H1 (cell line): ENCODE measurements at regions not wholly inside any gene's neighbourhood (a gene's known extent, or its start where the extent isn't known, plus 50 kb on each side); places are given as distances from the start of the nearest gene placed in this dataset.

Experiments used
- CTCF ChIA-PET: fragments of 300-600 bp; sonication (Branson Sonifier 250); formaldehyde crosslinking; loops from one replicate; lab custom pipeline; 2021; ENCODE audit not compliant: partially characterized antibody; lab: Charles Lee
- POLR2A ChIA-PET: fragments of 300-600 bp; sonication (Branson Sonifier 250); formaldehyde crosslinking; loops from one replicate; lab custom pipeline; 2021; ENCODE audit warnings: inconsistent platforms; ENCODE audit not compliant: partially characterized antibody; lab: Charles Lee
- DNase-seq, 2 experiments: peaks; one replicate each; pipeline versions ENCODE4 v3.0.0 to v3.0.0-alpha.2; 2010 to 2022; ENCODE audit warnings: low spot score in 2 of 2, low read depth in 1 of 2, mixed read lengths in 1 of 2
- FAIRE-seq: peaks from 2 replicates; lab custom pipeline; 2011; peaks lifted over from hg19 to GRCh38; lab: Jason Lieb, UNC
- H2AFZ ChIP-seq: 2 replicates; pipeline ENCODE4 v1.8.1; 2012; ENCODE audit warnings: low read length, inconsistent platforms
- H2AK5ac ChIP-seq: 2 replicates; pipeline ENCODE4 v1.6.1; 2013; ENCODE audit warnings: low read depth, low read length
- H2BK120ac ChIP-seq: replicated peaks from 2 replicates; pipeline ENCODE3; 2013; ENCODE audit warnings: low read depth, low read length, inconsistent platforms
- H2BK12ac ChIP-seq: 2 replicates; pipeline ENCODE4 v1.6.1; 2013; ENCODE audit warnings: low read depth, low read length
- H2BK15ac ChIP-seq: 2 replicates; pipeline ENCODE4 v1.6.1; 2013; ENCODE audit warnings: low read length
- H2BK20ac ChIP-seq: 2 replicates; pipeline ENCODE4 v1.6.1; 2013; ENCODE audit warnings: low read length
- H2BK5ac ChIP-seq: 2 replicates; pipeline ENCODE4 v1.6.1; 2013; ENCODE audit warnings: low read depth, low read length
- H3K14ac ChIP-seq: 2 replicates; pipeline ENCODE4 v1.6.1; 2013; ENCODE audit warnings: inconsistent platforms; ENCODE audit not compliant: insufficient read length
- H3K18ac ChIP-seq: 2 replicates; pipeline ENCODE4 v1.6.1; 2013; ENCODE audit warnings: low read length; ENCODE audit errors: extremely low read depth
- H3K23ac ChIP-seq: 2 replicates; pipeline ENCODE4 v1.6.1; 2013; ENCODE audit warnings: inconsistent platforms; ENCODE audit not compliant: insufficient read length
- H3K23me2 ChIP-seq: 2 replicates; pipeline ENCODE4 v1.6.1; 2013; ENCODE audit warnings: low read depth, low read length
- H3K27ac ChIP-seq: 2 replicates; pipeline ENCODE4 v1.6.1; 2011; ENCODE audit warnings: low read depth, low read length, inconsistent platforms
- H3K27me3 ChIP-seq, 4 experiments: replicated peaks in 1 of 4; 1 replicate in 1 of 4; 2 replicates in 3 of 4; pipeline versions ENCODE4 v1.6.1 to v1.8.1; 2011 to 2013; ENCODE audit warnings: low read length in 3 of 4, mild to moderate bottlenecking in 3 of 4, inconsistent platforms in 2 of 4, mixed read lengths in 2 of 4, moderate library complexity in 1 of 4; ENCODE audit not compliant: control insufficient read depth in 3 of 4, insufficient read depth in 3 of 4; ENCODE audit errors: extremely low read depth in 1 of 4
- H3K36me3 ChIP-seq, 4 experiments: 2 replicates each; pipeline versions ENCODE4 v1.6.1 to v1.8.1; 2011 to 2013; ENCODE audit warnings: mild to moderate bottlenecking in 4 of 4, low read length in 3 of 4, moderate library complexity in 2 of 4, control low read depth in 1 of 4, inconsistent platforms in 1 of 4; ENCODE audit not compliant: insufficient read depth in 4 of 4, control insufficient read depth in 2 of 4
- H3K4ac ChIP-seq: replicated peaks from 2 replicates; pipeline ENCODE3; 2013; ENCODE audit warnings: low read length, low read depth, mixed read lengths, inconsistent platforms; ENCODE audit not compliant: insufficient read length
- H3K4me1 ChIP-seq, 4 experiments: replicated peaks in 1 of 4; 1 replicate in 1 of 4; 2 replicates in 3 of 4; pipeline versions ENCODE4 v1.6.1 to v1.8.1; 2011 to 2013; ENCODE audit warnings: low read length in 3 of 4, inconsistent platforms in 2 of 4, mixed read lengths in 1 of 4; ENCODE audit not compliant: insufficient read depth in 4 of 4, control insufficient read depth in 3 of 4
- H3K4me2 ChIP-seq, 2 experiments: 2 replicates each; pipeline versions ENCODE4 v1.6.1 to v1.8.1; 2011 to 2013; ENCODE audit warnings: low read depth in 2 of 2, low read length in 2 of 2, control low read depth in 1 of 2, inconsistent platforms in 1 of 2, mild to moderate bottlenecking in 1 of 2; ENCODE audit not compliant: insufficient read depth in 1 of 2
- H3K4me3 ChIP-seq, 4 experiments: fragments of 200-600, 300-600 bp in 1 of 4; sonication (generic), shearing (Covaris generic), sonication (Bioruptor Twin) in 1 of 4; 2 replicates each; pipeline versions ENCODE4 v1.5.1 to v1.8.1; 2011 to 2016; ENCODE audit warnings: low read length in 4 of 4, low read depth in 3 of 4, control low read depth in 2 of 4, inconsistent platforms in 2 of 4, mild to moderate bottlenecking in 2 of 4, mixed read lengths in 1 of 4, moderate library complexity in 1 of 4; ENCODE audit not compliant: insufficient read depth in 2 of 4; ENCODE audit errors: extremely low read depth in 1 of 4
- H3K56ac ChIP-seq: replicated peaks from 2 replicates; pipeline ENCODE3; 2013; ENCODE audit warnings: low read depth, mild to moderate bottlenecking, mixed read lengths, low read length, inconsistent platforms; ENCODE audit not compliant: insufficient read length
- H3K79me1 ChIP-seq: 2 replicates; pipeline ENCODE4 v1.6.1; 2013; ENCODE audit warnings: low read depth, low read length, control low read depth
- H3K79me2 ChIP-seq, 2 experiments: 2 replicates each; pipeline versions ENCODE4 v1.6.1 to v1.8.1; 2012 to 2013; ENCODE audit warnings: low read length in 2 of 2, mild to moderate bottlenecking in 2 of 2, inconsistent platforms in 1 of 2; ENCODE audit not compliant: insufficient read depth in 2 of 2, control insufficient read depth in 1 of 2
- H3K9ac ChIP-seq, 4 experiments: replicated peaks in 1 of 4; 1 replicate in 1 of 4; 2 replicates in 3 of 4; pipeline versions ENCODE4 v1.6.1 to v1.8.1; 2011 to 2013; ENCODE audit warnings: low read depth in 3 of 4, low read length in 3 of 4, control low read depth in 2 of 4, mild to moderate bottlenecking in 2 of 4, moderate library complexity in 2 of 4, inconsistent platforms in 1 of 4; ENCODE audit errors: extremely low read depth in 1 of 4
- H3K9me3 ChIP-seq, 2 experiments: 2 replicates each; pipeline versions ENCODE4 v1.6.1 to v1.8.1; 2012 to 2013; ENCODE audit warnings: mild to moderate bottlenecking in 2 of 2, moderate library complexity in 2 of 2, control low read depth in 1 of 2, inconsistent platforms in 1 of 2, low read depth in 1 of 2, low read length in 1 of 2, mixed read lengths in 1 of 2; ENCODE audit not compliant: insufficient read depth in 2 of 2
- H4K20me1 ChIP-seq, 2 experiments: replicated peaks in 1 of 2; 2 replicates each; pipeline versions ENCODE3 to v1.8.1; 2011 to 2013; ENCODE audit warnings: inconsistent platforms in 2 of 2, low read length in 2 of 2, mild to moderate bottlenecking in 1 of 2; ENCODE audit not compliant: insufficient read depth in 2 of 2, control insufficient read depth in 1 of 2
- H4K5ac ChIP-seq: 2 replicates; pipeline ENCODE4 v1.6.1; 2013; ENCODE audit warnings: low read length, low read depth, mixed read lengths, inconsistent platforms; ENCODE audit not compliant: insufficient read length
- H4K8ac ChIP-seq: 2 replicates; pipeline ENCODE4 v1.8.0; 2013; ENCODE audit warnings: mild to moderate bottlenecking, moderate library complexity, low read length, inconsistent platforms; ENCODE audit not compliant: insufficient read depth; ENCODE audit errors: extremely low read depth
- H4K91ac ChIP-seq: replicated peaks from 2 replicates; pipeline ENCODE3; 2013; ENCODE audit warnings: low read length, mixed read lengths, inconsistent platforms; ENCODE audit not compliant: insufficient read length
- BACH1 ChIP-seq: IDR thresholded peaks from 2 replicates; pipeline ENCODE4 v1.6.1; 2012; ENCODE audit warnings: low read length, improper control_type of control experiment
- BCL11A ChIP-seq, 2 experiments: IDR thresholded peaks; one replicate each; pipeline ENCODE4 v1.6.1; 2011; ENCODE audit warnings: low read depth in 2 of 2, low read length in 2 of 2, mild to moderate bottlenecking in 2 of 2
- CHD2 ChIP-seq: IDR thresholded peaks from 2 replicates; pipeline ENCODE4 v1.6.1; 2012; ENCODE audit warnings: low read length, improper control_type of control experiment
- GABPA ChIP-seq: IDR thresholded peaks from 2 replicates; pipeline ENCODE4 v1.6.1; 2011; ENCODE audit warnings: mild to moderate bottlenecking, low read length, moderate library complexity, borderline replicate concordance; ENCODE audit not compliant: insufficient read depth
- GTF2F1 ChIP-seq: IDR thresholded peaks from 2 replicates; pipeline ENCODE4 v1.6.1; 2012; ENCODE audit warnings: low read depth, low read length, improper control_type of control experiment, borderline replicate concordance
- JUND ChIP-seq: IDR thresholded peaks from 2 replicates; pipeline ENCODE4 v1.6.1; 2011; ENCODE audit warnings: mild to moderate bottlenecking, improper control_type of control experiment, low read length
- MAFK ChIP-seq: IDR thresholded peaks from 2 replicates; pipeline ENCODE4 v1.6.1; 2012; ENCODE audit warnings: low read depth, mild to moderate bottlenecking, improper control_type of control experiment, low read length
- POLR2A ChIP-seq, 2 experiments: IDR thresholded peaks; 1 replicate in 1 of 2; 2 replicates in 1 of 2; pipeline ENCODE4 v1.6.1; 2011; ENCODE audit warnings: low read depth in 2 of 2, low read length in 2 of 2, mild to moderate bottlenecking in 2 of 2; ENCODE audit errors: control extremely low read depth in 1 of 2
- SP1 ChIP-seq: IDR thresholded peaks from 2 replicates; pipeline ENCODE4 v1.6.1; 2011; ENCODE audit warnings: low read depth, low read length
- SRF ChIP-seq: IDR thresholded peaks from 2 replicates; pipeline ENCODE4 v1.6.1; 2011; ENCODE audit warnings: mild to moderate bottlenecking, low read depth, low read length, moderate library complexity
- WGBS, 2 experiments: shearing (Covaris generic) in 1 of 2; methylation state at CpG; one replicate each; pipeline versions ENCODE4 v1.1.6 to v1.1.7; 2013 to 2015; ENCODE audit warnings: low lambda C conversion rate in 2 of 2, mixed read lengths in 2 of 2, inconsistent platforms in 1 of 2, low coverage in 1 of 2, missing lambda C conversion rate in 1 of 2; ENCODE audit not compliant: insufficient replicate concordance in 2 of 2, insufficient coverage in 1 of 2, insufficient read length in 1 of 2; ENCODE audit errors: extremely low coverage in 1 of 2, missing lambda C conversion rate in 1 of 2; 5-methylcytosine and 5-hydroxymethylcytosine counted together
- TF ChIP-seq, protein P1 (sequence below): IDR thresholded peaks from 2 replicates; pipeline ENCODE4 v1.6.1; 2012; ENCODE audit warnings: inconsistent platforms

DNA sequence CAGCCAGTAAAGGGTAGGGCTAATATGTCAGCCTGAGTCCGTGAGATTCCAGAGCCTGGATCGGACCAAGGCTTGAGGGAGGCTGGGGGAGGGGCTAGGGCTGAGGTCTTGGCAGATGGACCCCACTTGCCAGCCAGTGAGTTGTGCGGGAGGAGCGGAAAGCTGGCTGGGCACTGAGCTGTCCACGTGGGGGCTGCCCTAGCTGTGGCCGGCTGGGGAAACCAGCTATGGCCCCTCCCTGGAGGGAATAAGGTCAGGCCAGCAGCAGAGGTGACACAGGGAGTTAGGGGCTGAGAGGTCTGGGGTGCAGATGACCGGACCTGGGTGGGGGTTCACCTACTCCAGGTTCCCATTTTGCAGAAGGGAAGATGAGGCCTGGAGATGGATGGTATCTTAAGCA, 77.3 kb downstream of the UNCX start:
- CTCF ChIA-PET: no interaction called here

More for the DNA sequence above, 77.3 kb downstream of the UNCX start:
- Histone ChIP-seq H3K4me3 (no peak overlapping the region), H2AFZ (no peak overlapping the region), H3K4ac (no peak overlapping the region), H3K79me1 (no peaks in the 10 kb centered on the region), H3K4me1 (no peaks in the 10 kb centered on the region; a peak in 2 of 7 replicates), H3K36me3 (no peaks in the 10 kb centered on the region), H3K79me2 (no peaks in the 10 kb centered on the region), H3K23ac (no peak overlapping the region), H3K23me2 (peaks cover 14% of the 10 kb centered on the region; the same call in 1 of the 2 replicates), H4K8ac (no peak overlapping the region), H2BK20ac (no peak overlapping the region), H3K9me3 (no peaks in the 10 kb centered on the region), H3K27ac (no peak overlapping the region), H4K5ac (no peak overlapping the region), H3K4me2 (no peak overlapping the region), H3K14ac (no peak overlapping the region), H2BK15ac (no peak overlapping the region), H2AK5ac (no peak overlapping the region), H4K91ac (no peak overlapping the region), H4K20me1 (peaks cover 0 to 5% of the 10 kb centered on the region in 2 experiments), H2BK5ac (no peak overlapping the region), H2BK12ac (no peak overlapping the region), H3K56ac (no peak overlapping the region), H3K18ac (no peak overlapping the region), H3K27me3 (no peaks in the 10 kb centered on the region), H2BK120ac (no peak overlapping the region), H3K9ac (no peak overlapping the region)
- POLR2A ChIA-PET: no interaction called here
- FAIRE-seq (no peak), DNase-seq (no peak)
- WGBS, 2 experiments: 90% methylated on average over 7 of the region's 7 CpGs; no CpG with 5 or more reads in 1 of the 2 experiments
- no peak for TF ChIP-seq SRF
- TF ChIP-seq POLR2A (IDR thresholded peaks at IDR 0.05; ENCODE audit: control extremely low read depth in 1 of 2, low read depth in 2 of 2, low read length in 2 of 2): no peak
- no peak for TF ChIP-seq JUND
- TF ChIP-seq GABPA: no peak
- TF ChIP-seq GTF2F1: no peak
- no peak for TF ChIP-seq SP1
- TF ChIP-seq, protein P1, sequence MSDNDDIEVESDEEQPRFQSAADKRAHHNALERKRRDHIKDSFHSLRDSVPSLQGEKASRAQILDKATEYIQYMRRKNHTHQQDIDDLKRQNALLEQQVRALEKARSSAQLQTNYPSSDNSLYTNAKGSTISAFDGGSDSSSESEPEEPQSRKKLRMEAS: no peak
- no peak for TF ChIP-seq BCL11A (IDR thresholded peaks at IDR 0.05; ENCODE audit: low read depth in 2 of 2, low read length in 2 of 2)
- TF ChIP-seq BACH1: no peak
- no peak for TF ChIP-seq CHD2
- no peak for TF ChIP-seq MAFK
